ENCODE measurements at regions not wholly inside any gene's neighbourhood (a gene's known extent, or its start where the extent isn't known, plus 50 kb on each side); places are given as distances from the start of the nearest gene placed in this dataset.

- TF ChIP-seq CEBPB (IDR thresholded peaks at IDR 0.05) (no peak), EGR1 (IDR thresholded peaks at IDR 0.05) (no peak), FOXM1 (IDR thresholded peaks at IDR 0.05; ENCODE audit: borderline replicate concordance, low read depth) (no peak), TCF12 (IDR thresholded peaks at IDR 0.05; ENCODE audit: low read depth) (no peak), NFIC (IDR thresholded peaks at IDR 0.05) (no peak), RAD21 (IDR thresholded peaks at IDR 0.05; ENCODE audit: low read depth) (no peak), TEAD4 (IDR thresholded peaks at IDR 0.05) (no peak), ZBTB7A (IDR thresholded peaks at IDR 0.05; ENCODE audit: low read depth) (no peak), TAF1 (IDR thresholded peaks at IDR 0.05; ENCODE audit: low read depth) (no peak), CREB1 (IDR thresholded peaks at IDR 0.05; ENCODE audit: low read depth) (no peak), YY1 (IDR thresholded peaks at IDR 0.05; ENCODE audit: low read depth) (no peak), EP300 (IDR thresholded peaks at IDR 0.05; ENCODE audit: borderline replicate concordance) (no peak)
- TF ChIP-seq, protein P1, sequence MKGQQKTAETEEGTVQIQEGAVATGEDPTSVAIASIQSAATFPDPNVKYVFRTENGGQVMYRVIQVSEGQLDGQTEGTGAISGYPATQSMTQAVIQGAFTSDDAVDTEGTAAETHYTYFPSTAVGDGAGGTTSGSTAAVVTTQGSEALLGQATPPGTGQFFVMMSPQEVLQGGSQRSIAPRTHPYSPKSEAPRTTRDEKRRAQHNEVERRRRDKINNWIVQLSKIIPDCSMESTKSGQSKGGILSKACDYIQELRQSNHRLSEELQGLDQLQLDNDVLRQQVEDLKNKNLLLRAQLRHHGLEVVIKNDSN (IDR thresholded peaks at IDR 0.05): no peak
- TF ChIP-seq, protein P2, sequence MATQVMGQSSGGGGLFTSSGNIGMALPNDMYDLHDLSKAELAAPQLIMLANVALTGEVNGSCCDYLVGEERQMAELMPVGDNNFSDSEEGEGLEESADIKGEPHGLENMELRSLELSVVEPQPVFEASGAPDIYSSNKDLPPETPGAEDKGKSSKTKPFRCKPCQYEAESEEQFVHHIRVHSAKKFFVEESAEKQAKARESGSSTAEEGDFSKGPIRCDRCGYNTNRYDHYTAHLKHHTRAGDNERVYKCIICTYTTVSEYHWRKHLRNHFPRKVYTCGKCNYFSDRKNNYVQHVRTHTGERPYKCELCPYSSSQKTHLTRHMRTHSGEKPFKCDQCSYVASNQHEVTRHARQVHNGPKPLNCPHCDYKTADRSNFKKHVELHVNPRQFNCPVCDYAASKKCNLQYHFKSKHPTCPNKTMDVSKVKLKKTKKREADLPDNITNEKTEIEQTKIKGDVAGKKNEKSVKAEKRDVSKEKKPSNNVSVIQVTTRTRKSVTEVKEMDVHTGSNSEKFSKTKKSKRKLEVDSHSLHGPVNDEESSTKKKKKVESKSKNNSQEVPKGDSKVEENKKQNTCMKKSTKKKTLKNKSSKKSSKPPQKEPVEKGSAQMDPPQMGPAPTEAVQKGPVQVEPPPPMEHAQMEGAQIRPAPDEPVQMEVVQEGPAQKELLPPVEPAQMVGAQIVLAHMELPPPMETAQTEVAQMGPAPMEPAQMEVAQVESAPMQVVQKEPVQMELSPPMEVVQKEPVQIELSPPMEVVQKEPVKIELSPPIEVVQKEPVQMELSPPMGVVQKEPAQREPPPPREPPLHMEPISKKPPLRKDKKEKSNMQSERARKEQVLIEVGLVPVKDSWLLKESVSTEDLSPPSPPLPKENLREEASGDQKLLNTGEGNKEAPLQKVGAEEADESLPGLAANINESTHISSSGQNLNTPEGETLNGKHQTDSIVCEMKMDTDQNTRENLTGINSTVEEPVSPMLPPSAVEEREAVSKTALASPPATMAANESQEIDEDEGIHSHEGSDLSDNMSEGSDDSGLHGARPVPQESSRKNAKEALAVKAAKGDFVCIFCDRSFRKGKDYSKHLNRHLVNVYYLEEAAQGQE (IDR thresholded peaks at IDR 0.05; ENCODE audit: low read depth): no peak
- TF ChIP-seq, protein P3, sequence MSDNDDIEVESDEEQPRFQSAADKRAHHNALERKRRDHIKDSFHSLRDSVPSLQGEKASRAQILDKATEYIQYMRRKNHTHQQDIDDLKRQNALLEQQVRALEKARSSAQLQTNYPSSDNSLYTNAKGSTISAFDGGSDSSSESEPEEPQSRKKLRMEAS (IDR thresholded peaks at IDR 0.05): no peak
Observed at GRCh38 chr5:72013766-72014624, 93.3 kb upstream of the MAP1B start.

- 0 out of 2 replicates have a peak, but pooled peaks have one; percentile 21 for TF ChIP-seq YY1 (IDR thresholded peaks at IDR 0.05; ENCODE audit: low read depth)
- TF ChIP-seq, protein P1 (IDR thresholded peaks at IDR 0.05): peak; percentile 73
- no peak for TF ChIP-seq EP300 (IDR thresholded peaks at IDR 0.05; ENCODE audit: borderline replicate concordance)
- TF ChIP-seq FOXM1 (IDR thresholded peaks at IDR 0.05; ENCODE audit: borderline replicate concordance, low read depth): no peak
Observed at GRCh38 chr5:72015103-72015548, 92.1 kb upstream of the MAP1B start.

- TF ChIP-seq ZBTB7A (IDR thresholded peaks at IDR 0.05; ENCODE audit: low read depth) (no peak), RAD21 (IDR thresholded peaks at IDR 0.05; ENCODE audit: low read depth) (peak; percentile 82)
Observed at GRCh38 chr5:72018143-72018803, 89.0 kb upstream of the MAP1B start.

DNA sequence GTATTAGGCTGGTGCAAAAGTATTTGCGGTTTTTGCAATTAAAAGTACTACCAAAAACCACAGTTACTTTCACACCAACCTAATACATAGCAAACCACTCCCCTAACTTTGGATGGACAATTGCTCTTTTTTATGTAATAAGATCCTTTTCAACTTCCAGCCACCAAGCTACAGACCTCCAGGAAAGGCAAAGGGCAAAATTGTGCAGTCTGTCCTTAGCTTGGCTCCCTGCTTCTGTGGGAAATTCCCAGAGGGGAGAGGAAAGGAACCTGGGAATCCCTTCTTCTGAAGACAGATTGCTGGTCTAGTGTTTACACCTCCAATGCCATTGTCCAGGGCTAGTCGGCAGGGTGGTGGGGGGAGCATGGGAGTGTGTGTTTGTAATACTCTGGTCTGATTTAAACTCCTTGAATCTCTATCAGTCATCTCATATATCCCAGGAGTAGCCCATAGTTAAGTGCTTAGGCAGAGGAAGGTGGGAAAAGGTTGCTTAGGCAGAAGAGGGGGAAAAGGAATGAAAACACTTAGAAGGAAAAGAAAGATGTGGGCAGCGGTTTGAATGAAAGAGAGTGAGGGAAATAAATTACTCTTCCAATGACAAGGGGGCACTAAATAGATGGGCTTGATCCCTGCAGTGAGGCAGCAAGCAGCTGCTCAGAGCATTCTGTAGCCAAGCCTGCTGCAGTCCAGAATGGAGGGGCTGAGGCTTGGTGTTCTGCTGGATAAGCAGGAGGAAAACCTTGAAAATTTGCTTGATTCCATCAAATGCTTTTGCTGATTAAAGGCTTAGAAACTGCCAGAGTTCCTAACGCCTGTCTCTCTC, 86.9 kb upstream of the MAP1B start:
- no peak for TF ChIP-seq EP300 (IDR thresholded peaks at IDR 0.05; ENCODE audit: borderline replicate concordance)
- TF ChIP-seq YY1 (IDR thresholded peaks at IDR 0.05; ENCODE audit: low read depth): no peak
- TF ChIP-seq, protein P1 (IDR thresholded peaks at IDR 0.05): no peak
- TF ChIP-seq FOXM1 (IDR thresholded peaks at IDR 0.05; ENCODE audit: borderline replicate concordance, low read depth): no peak
- TF ChIP-seq ZBTB7A (IDR thresholded peaks at IDR 0.05; ENCODE audit: low read depth): no peak
- no peak for TF ChIP-seq TAF1 (IDR thresholded peaks at IDR 0.05; ENCODE audit: low read depth)
- no peak for TF ChIP-seq TEAD4 (IDR thresholded peaks at IDR 0.05)
- TF ChIP-seq EGR1 (IDR thresholded peaks at IDR 0.05): no peak
- no peak for TF ChIP-seq CEBPB (IDR thresholded peaks at IDR 0.05)
- TF ChIP-seq, protein P2 (IDR thresholded peaks at IDR 0.05; ENCODE audit: low read depth): no peak
- TF ChIP-seq TCF12 (IDR thresholded peaks at IDR 0.05; ENCODE audit: low read depth): no peak
- TF ChIP-seq, protein P3 (IDR thresholded peaks at IDR 0.05): no peak
- TF ChIP-seq CREB1 (IDR thresholded peaks at IDR 0.05; ENCODE audit: low read depth): no peak
